K562 (cell line): ENCODE measurements at regions not wholly inside any gene's neighbourhood (a gene's known extent, or its start where the extent isn't known, plus 50 kb on each side); places are given as distances from the start of the nearest gene placed in this dataset.

Experiments
- ATF1 ChIP-seq, 2 experiments: fragments of 450-650 bp in 1 of 2; IDR thresholded peaks; 2 replicates each; pipeline ENCODE4 v1.6.1; 2016; ENCODE audit warnings: missing compliant biosample characterization in 1 of 2, missing genetic modification characterization in 1 of 2
- CREM ChIP-seq: IDR thresholded peaks from 2 replicates; pipeline ENCODE4 v1.6.1; 2014; ENCODE audit warnings: antibody characterized with exemption, low read depth
- ZNF655 ChIP-seq: fragments of 250-450 bp; sonication (Bioruptor Pico); IDR thresholded peaks from 2 replicates; pipeline ENCODE4 v1.5.0; 2021

DNA sequence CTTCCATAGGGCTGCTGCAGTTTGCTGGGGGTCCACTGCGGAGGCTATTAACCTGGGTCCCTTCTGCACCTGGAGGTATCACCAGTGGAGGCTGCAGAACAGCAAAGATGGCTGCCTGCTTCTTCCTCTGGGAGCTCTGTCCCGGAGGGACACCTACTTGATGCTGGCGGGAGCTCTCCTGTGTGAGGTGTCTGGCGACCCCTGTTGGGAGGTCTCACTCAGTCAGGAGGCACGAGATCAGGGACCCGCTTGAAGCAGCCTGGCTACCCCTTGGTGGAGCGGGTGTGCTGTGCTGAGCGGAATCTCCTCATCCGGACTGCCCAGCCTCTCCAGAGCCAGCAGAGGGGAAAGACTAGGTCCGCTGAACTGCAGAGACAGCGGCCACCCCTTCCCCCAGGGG, 56.0 kb upstream of the CTXND1 start:
- TF ChIP-seq CREM (no peak), ZNF655 (CRISPR knock-in tag) (no peak), ATF1 (CRISPR knock-in tag; IDR thresholded peaks at IDR 0.05) (no peak), ATF1 (tag; IDR thresholded peaks at IDR 0.05) (no peak)
